ENCODE measurements at regions not wholly inside any gene's neighbourhood (a gene's known extent, or its start where the extent isn't known, plus 50 kb on each side); places are given as distances from the start of the nearest gene placed in this dataset.

DNA sequence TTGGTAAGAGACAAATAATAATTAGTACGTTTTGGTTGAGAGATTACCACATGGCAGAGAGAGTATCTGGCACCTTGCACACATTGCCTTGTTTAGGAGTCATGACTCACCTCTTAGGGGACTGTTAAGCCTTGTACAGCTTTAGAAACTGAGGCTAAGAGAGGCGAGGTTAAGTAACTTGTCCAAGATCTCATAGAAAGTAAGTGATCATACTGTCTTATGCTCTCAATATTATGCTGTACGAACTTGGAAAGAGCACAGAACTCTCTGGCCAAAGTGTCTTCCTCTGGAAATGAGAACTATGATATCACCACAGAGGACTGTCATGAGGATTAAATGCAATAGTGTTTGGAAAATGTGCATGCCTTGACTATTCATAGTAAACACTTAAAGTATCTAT is 249.0 kb downstream of the UTRN start:
- WGBS, 2 donors = 64 to 66% methylated on average over 3 of the region's 3 CpGs
- DNase-seq = no peak
- Histone ChIP-seq H3K4me1 (no peaks in the 10 kb centered on the region), H3K27ac (no peak overlapping the region), H3K9me3 (peaks cover 0 to 2% (median 0%) of the 10 kb centered on the region in 4 donors), H3K27me3 (no peaks in the 10 kb centered on the region), H3K36me3 (peaks cover 3 to 10% (median 4%) of the 10 kb centered on the region in 3 donors), H3K4me3 (no peak overlapping the region)
- TF ChIP-seq, protein P1, sequence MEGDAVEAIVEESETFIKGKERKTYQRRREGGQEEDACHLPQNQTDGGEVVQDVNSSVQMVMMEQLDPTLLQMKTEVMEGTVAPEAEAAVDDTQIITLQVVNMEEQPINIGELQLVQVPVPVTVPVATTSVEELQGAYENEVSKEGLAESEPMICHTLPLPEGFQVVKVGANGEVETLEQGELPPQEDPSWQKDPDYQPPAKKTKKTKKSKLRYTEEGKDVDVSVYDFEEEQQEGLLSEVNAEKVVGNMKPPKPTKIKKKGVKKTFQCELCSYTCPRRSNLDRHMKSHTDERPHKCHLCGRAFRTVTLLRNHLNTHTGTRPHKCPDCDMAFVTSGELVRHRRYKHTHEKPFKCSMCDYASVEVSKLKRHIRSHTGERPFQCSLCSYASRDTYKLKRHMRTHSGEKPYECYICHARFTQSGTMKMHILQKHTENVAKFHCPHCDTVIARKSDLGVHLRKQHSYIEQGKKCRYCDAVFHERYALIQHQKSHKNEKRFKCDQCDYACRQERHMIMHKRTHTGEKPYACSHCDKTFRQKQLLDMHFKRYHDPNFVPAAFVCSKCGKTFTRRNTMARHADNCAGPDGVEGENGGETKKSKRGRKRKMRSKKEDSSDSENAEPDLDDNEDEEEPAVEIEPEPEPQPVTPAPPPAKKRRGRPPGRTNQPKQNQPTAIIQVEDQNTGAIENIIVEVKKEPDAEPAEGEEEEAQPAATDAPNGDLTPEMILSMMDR (IDR thresholded peaks at IDR 0.05) = no peak
- intact Hi-C loops (cut with DNase I) = no loop called here
- ATAC-seq = peak in 1 of 4 donors; percentile 27
- FAIRE-seq = no peak

DNA sequence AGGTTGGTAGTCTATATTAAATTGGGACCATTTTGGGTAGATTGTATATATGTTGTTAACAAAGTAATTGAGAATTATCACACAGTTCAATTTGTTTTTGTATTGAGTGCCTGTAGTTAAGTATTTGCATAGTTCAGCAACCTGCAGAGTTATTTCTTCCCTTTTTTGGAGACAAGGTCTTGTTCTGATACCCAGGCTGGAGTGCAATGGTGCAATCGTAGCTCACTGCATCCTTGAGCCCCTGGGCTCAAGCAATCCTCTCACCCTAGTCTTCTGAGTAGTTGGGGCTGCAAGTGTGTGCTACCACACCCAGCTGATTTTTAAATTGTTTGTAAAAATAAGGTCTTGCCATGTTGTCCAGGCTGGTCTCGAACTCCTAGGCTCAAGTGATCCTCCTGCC is 250.5 kb downstream of the UTRN start:
- intact Hi-C loops (cut with DNase I) = no loop called here
- DNase-seq = no peak
- peaks cover 3 to 15% (median 4%) of the 10 kb centered on the region in 3 donors for H3K36me3 ChIP-seq
- no peak overlapping the region for H3K4me3 ChIP-seq
- no peaks in the 10 kb centered on the region for H3K9me3 ChIP-seq
- ATAC-seq = no peak
- no peaks in the 10 kb centered on the region for H3K27me3 ChIP-seq
- no peaks in the 10 kb centered on the region for H3K4me1 ChIP-seq
- TF ChIP-seq, protein P1 (IDR thresholded peaks at IDR 0.05) = no peak
- FAIRE-seq = no peak
- H3K27ac ChIP-seq = no peak overlapping the region
- WGBS, 2 donors = 90 to 92% methylated on average over 2 of the region's 2 CpGs

DNA sequence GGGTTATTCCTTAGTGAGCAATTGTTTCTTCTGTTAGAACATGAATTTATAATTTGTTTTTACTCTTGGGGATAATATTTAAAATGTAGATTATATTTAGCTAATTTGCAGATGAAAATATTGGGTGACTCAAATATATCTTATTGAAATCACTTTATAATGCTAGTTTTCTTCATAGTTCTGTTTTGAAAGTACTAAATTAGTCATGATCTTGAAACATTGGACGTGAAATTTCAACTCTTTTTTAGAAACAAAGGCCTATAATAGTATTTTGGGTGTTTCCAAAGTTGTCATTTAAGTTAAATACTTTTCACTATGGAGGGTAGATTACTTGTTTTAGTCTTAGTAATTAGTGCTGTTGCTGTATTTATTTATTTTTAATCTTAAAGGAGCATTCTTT is 250.9 kb downstream of the UTRN start:
- 84 to 87% methylated on average over 1 of the region's 1 CpG for WGBS, 2 donors
- Histone ChIP-seq H3K27me3 (no peaks in the 10 kb centered on the region), H3K36me3 (peaks cover 4 to 19% (median 7%) of the 10 kb centered on the region in 3 donors), H3K4me3 (no peak overlapping the region), H3K9me3 (no peaks in the 10 kb centered on the region), H3K27ac (no peak overlapping the region), H3K4me1 (no peaks in the 10 kb centered on the region)
- no peak for DNase-seq
- peak; percentile 34 for FAIRE-seq
- TF ChIP-seq, protein P1 (IDR thresholded peaks at IDR 0.05) = no peak
- ATAC-seq = no peak
- intact Hi-C loops (cut with DNase I) = no loop called here

DNA sequence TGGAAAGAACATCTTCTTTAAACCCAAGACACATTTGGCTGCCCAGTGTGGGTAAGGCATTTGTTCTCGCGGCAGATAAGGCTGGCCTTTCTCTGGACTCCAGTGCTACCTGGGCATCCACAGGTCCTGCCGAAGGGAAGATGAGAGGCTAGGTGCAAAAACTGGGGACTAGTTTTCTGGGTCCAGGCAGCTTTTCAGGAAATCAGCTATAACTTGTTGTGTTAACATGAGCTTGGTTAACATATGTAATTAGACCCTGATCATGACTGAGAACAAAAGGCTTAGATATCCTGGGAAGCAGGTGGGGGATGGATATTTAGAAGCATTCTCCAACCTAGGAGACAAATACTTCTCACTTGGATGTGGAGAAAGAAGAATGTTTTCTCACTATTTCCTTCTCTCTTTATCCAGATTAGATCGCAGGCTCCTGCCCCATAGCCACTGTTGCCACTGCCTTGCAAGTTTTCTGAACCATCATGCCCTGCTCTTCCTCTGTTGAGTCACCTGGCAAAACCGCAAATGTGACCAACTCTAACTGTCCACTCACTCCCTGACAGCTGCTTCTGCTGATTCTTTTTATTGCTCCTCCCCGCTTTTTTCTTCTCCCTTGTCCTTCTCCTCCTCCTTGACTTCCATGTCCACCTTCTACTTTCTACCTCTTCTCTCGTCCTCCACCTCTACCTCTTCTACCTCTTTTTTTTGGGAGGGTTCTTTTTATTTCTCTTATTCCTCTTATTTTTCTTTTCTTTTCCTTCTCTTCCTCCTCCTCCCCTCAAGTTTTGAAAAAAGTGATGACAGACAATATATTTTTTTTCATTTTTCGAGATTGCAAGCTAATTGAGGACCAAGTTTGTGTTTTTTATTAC is 258.1 kb downstream of the UTRN start:
- DNase-seq (no peak), FAIRE-seq (no peak), ATAC-seq (no peak)
- peaks cover 0 to 5% (median 0%) of the 10 kb centered on the region in 3 donors for H3K4me1 ChIP-seq
- H3K36me3 ChIP-seq = peaks cover 0 to 56% (median 4%) of the 10 kb centered on the region in 3 donors
- no peaks in the 10 kb centered on the region for H3K27me3 ChIP-seq
- WGBS, 2 donors = 85 to 89% methylated on average over 8 of the region's 8 CpGs
- no peaks in the 10 kb centered on the region for H3K9me3 ChIP-seq
- TF ChIP-seq, protein P1 (IDR thresholded peaks at IDR 0.05) = no peak
- H3K27ac ChIP-seq = no peak overlapping the region
- H3K4me3 ChIP-seq = no peak overlapping the region
- intact Hi-C loops (cut with DNase I) = no loop called here

DNA sequence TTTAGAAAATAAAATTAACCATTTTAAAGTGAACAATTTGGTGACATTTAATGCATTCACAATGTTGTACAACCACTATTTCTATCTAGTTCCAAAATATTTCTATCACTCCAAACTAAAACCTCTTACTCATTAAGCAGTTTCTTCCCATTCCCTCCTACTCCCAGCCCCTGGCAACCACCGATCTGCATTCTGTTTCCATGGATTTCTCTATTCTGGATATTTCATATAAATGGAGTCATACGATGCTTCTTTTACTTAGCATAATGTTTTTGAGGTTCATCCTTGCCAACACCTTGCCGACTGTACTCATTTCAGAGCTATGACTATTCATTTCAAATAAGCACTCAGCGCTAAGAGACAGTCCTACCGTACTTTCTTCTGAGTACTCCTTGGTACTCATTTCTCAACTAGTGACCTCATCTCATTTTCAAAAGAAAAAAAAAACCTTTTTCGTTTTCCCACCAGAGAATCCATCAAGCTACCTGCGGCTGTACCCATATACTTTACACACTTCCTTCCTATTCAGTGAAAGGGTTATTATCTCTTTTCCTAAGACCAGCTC is 259.2 kb downstream of the UTRN start:
- ATAC-seq = no peak
- TF ChIP-seq, protein P1 (IDR thresholded peaks at IDR 0.05) = no peak
- no peak overlapping the region for H3K27ac ChIP-seq
- no peak for FAIRE-seq
- peaks cover 0 to 61% (median 4%) of the 10 kb centered on the region in 3 donors for H3K36me3 ChIP-seq
- H3K4me1 ChIP-seq = peaks cover 0 to 5% (median 0%) of the 10 kb centered on the region in 3 donors
- no peak for DNase-seq
- 95 to 97% methylated on average over 7 of the region's 7 CpGs for WGBS, 2 donors
- H3K9me3 ChIP-seq = no peaks in the 10 kb centered on the region
- intact Hi-C loops (cut with DNase I) = no loop called here
- no peaks in the 10 kb centered on the region for H3K27me3 ChIP-seq
- no peak overlapping the region for H3K4me3 ChIP-seq
